HepG2 (cell line): ENCODE measurements at regions not wholly inside any gene's neighbourhood (a gene's known extent, or its start where the extent isn't known, plus 50 kb on each side); places are given as distances from the start of the nearest gene placed in this dataset.
A peak's percentile ranks its signal among the peaks of the same experiment; 100 is the strongest.

Experiments
- ATAC-seq: fragments of 200-7000 bp; cut with Tn5 transposase; 3 replicates; pipeline ENCODE4 v1.9.1; 2020; ENCODE audit warnings: mild to moderate bottlenecking, moderate library complexity
- BruUV-seq: library from RNA; stranded (reverse); fragments of 400-500 nt; replicated peaks from 2 replicates; lab custom pipeline; 2021; lab: Mats Ljungman, UMichigan
- CTCF ChIA-PET: fragments of 300-600 bp; formaldehyde crosslinking; extraction: SDS; loops from one replicate; lab custom pipeline; 2021; ENCODE audit warnings: low total read pairs, inconsistent platforms, low intra/inter-chr PET ratio; lab: Yijun Ruan, JAX
- POLR2A ChIA-PET: fragments of 350-600 bp; sonication (Branson Sonifier 250); formaldehyde crosslinking; loops from one replicate; lab custom pipeline; 2020; ENCODE audit warnings: antibody characterized with exemption, inconsistent platforms; lab: Yijun Ruan, JAX
- DNase-seq: peaks from one replicate; pipeline ENCODE4 v3.0.0-alpha.2; 2015; ENCODE audit warnings: low spot score
- FAIRE-seq: peaks from 3 replicates; lab custom pipeline; 2011; peaks lifted over from hg19 to GRCh38; lab: Jason Lieb, UNC
- H2AFZ ChIP-seq: one replicate; pipeline ENCODE4 v1.6.1; 2011; ENCODE audit warnings: low read length, inconsistent platforms
- H3K27ac ChIP-seq: fragments of 300-600 bp; 3 replicates; pipeline ENCODE4 v1.8.0; 2011; ENCODE audit warnings: mixed run types, mild to moderate bottlenecking, mixed read lengths, low read length, inconsistent platforms; ENCODE audit not compliant: insufficient read depth; ENCODE audit errors: extremely low read length
- H3K27me3 ChIP-seq, 2 experiments: fragments of 200-600 bp in 1 of 2; 2 replicates in 1 of 2; 3 replicates in 1 of 2; pipeline versions ENCODE4 v1.6.0 to v1.8.0; 2011; ENCODE audit warnings: low read length in 2 of 2, mild to moderate bottlenecking in 2 of 2, moderate library complexity in 2 of 2, inconsistent platforms in 1 of 2; ENCODE audit not compliant: insufficient read depth in 2 of 2, control insufficient read depth in 1 of 2
- H3K36me3 ChIP-seq, 2 experiments: fragments of 200-600 bp in 1 of 2; replicated peaks in 1 of 2; 2 replicates in 1 of 2; 3 replicates in 1 of 2; pipeline versions ENCODE4 v1.5.1 to v1.8.0; 2011; ENCODE audit warnings: low read length in 2 of 2, inconsistent platforms in 1 of 2; ENCODE audit not compliant: insufficient read depth in 2 of 2, control insufficient read depth in 1 of 2
- H3K4me1 ChIP-seq: 2 replicates; pipeline ENCODE4 v1.5.1; 2012; ENCODE audit warnings: low read length, inconsistent platforms; ENCODE audit not compliant: insufficient read depth
- H3K4me2 ChIP-seq: 2 replicates; pipeline ENCODE4 v1.6.0; 2011; ENCODE audit warnings: low read depth, low read length, inconsistent platforms
- H3K4me3 ChIP-seq, 3 experiments: fragments of 200-600 bp in 1 of 3; sonication (generic), shearing (Covaris generic) in 1 of 3; replicated peaks in 1 of 3; 2 replicates each; pipeline ENCODE4 v1.5.1; 2011 to 2016; ENCODE audit warnings: low read length in 3 of 3, inconsistent platforms in 2 of 3, low read depth in 2 of 3, mild to moderate bottlenecking in 2 of 3, control low read depth in 1 of 3, mixed read lengths in 1 of 3; ENCODE audit not compliant: insufficient read depth in 1 of 3
- H3K79me2 ChIP-seq: one replicate; pipeline ENCODE4 v1.6.1; 2011; ENCODE audit warnings: low read length, inconsistent platforms; ENCODE audit not compliant: insufficient read depth
- H3K9ac ChIP-seq: 2 replicates; pipeline ENCODE4 v1.6.0; 2011; ENCODE audit warnings: mild to moderate bottlenecking, low read depth, low read length, inconsistent platforms; ENCODE audit not compliant: insufficient read depth
- H3K9me3 ChIP-seq: 2 replicates; pipeline ENCODE4 v1.5.1; 2012; ENCODE audit warnings: mild to moderate bottlenecking, low read length
- H4K20me1 ChIP-seq: 2 replicates; pipeline ENCODE4 v1.6.0; 2011; ENCODE audit warnings: inconsistent platforms, mild to moderate bottlenecking, low read length, moderate library complexity; ENCODE audit not compliant: insufficient read depth
- HNF4A ChIP-seq: sonication (generic); formaldehyde crosslinking; IDR thresholded peaks from 2 replicates; pipeline ENCODE4 v1.4.0; 2020; ENCODE audit warnings: missing genetic modification reagents
- PRDM15 ChIP-seq: sonication (generic); formaldehyde crosslinking; IDR thresholded peaks from 2 replicates; pipeline ENCODE4 v1.4.0; 2020; ENCODE audit warnings: missing genetic modification reagents
- SP2 ChIP-seq: sonication (generic); formaldehyde crosslinking; IDR thresholded peaks from 2 replicates; pipeline ENCODE4 v1.5.1; 2020; ENCODE audit warnings: mild to moderate bottlenecking, missing genetic modification reagents
- ZNF121 ChIP-seq: sonication (generic); formaldehyde crosslinking; IDR thresholded peaks from 2 replicates; pipeline ENCODE4 v1.5.0; 2020; ENCODE audit warnings: mild to moderate bottlenecking, missing genetic modification reagents
- ZNF672 ChIP-seq: sonication (generic); formaldehyde crosslinking; IDR thresholded peaks from 2 replicates; pipeline ENCODE4 v1.8.1; 2022; ENCODE audit warnings: missing genetic modification reagents
- WGBS: methylation state at CpG from one replicate; pipeline ENCODE4 v1.1.6; 2017; ENCODE audit warnings: low lambda C conversion rate; 5-methylcytosine and 5-hydroxymethylcytosine counted together
- in situ Hi-C: cut with HindIII; loops from 2 replicates; pipeline ENCODE4 v1.10.0; 2017; ENCODE audit warnings: low pct_unique_long_range_greater_than_20kb; ENCODE audit not compliant: extremely low pct_ligation_motif_present
- intact Hi-C: fragments of 100-400 bp; cut with micrococcal nuclease; formaldehyde crosslinking; loops from one replicate; pipeline ENCODE4 v1.10.0; 2022; ENCODE audit not compliant: unreplicated experiment

GRCh38 chr15:62643572-62643971 is 399.0 kb upstream of the TPM1 start:
- ChIA-PET POLR2A (no interaction called here), CTCF (no interaction called here)
- no peak overlapping the region for H2AFZ ChIP-seq
- H3K36me3 ChIP-seq: no peaks in the 10 kb centered on the region
- in situ Hi-C loops (no loop called here), intact Hi-C loops (no loop called here)
- no peak for FAIRE-seq
- BruUV-seq: no TSS peak
- no peak for DNase-seq
- H3K4me2 ChIP-seq: no peak overlapping the region
- peaks cover 27% of the 10 kb centered on the region for H3K4me1 ChIP-seq
- no peak for ATAC-seq
- H4K20me1 ChIP-seq: no peaks in the 10 kb centered on the region
- no peak overlapping the region for H3K4me3 ChIP-seq
- no peaks in the 10 kb centered on the region for H3K27me3 ChIP-seq
- no peak overlapping the region for H3K27ac ChIP-seq
- H3K9me3 ChIP-seq: no peaks in the 10 kb centered on the region
- 29% methylated on average over 1 of the region's 4 CpGs for WGBS
- H3K79me2 ChIP-seq: no peaks in the 10 kb centered on the region
- TF ChIP-seq SP2 (CRISPR knock-in tag): no peak
- 0 out of 2 replicates have a peak, but pooled peaks have one; percentile 11 for TF ChIP-seq HNF4A (CRISPR knock-in tag)
- H3K9ac ChIP-seq: no peak overlapping the region

- no peaks in the 10 kb centered on the region for H3K27me3 ChIP-seq
Measured at GRCh38 chr15:62644216-62644888, 398.2 kb upstream of the TPM1 start.

More at GRCh38 chr15:62644216-62644888, 398.2 kb upstream of the TPM1 start:
- ATAC-seq (no peak), FAIRE-seq (no peak), DNase-seq (no peak)
- WGBS: 88% methylated on average over 7 of the region's 7 CpGs
- Histone ChIP-seq H3K4me1 (peaks cover 27% of the 10 kb centered on the region), H3K4me2 (no peak overlapping the region), H3K4me3 (no peak overlapping the region), H2AFZ (no peak overlapping the region), H3K9me3 (no peaks in the 10 kb centered on the region), H4K20me1 (no peaks in the 10 kb centered on the region), H3K36me3 (no peaks in the 10 kb centered on the region), H3K9ac (no peak overlapping the region), H3K79me2 (no peaks in the 10 kb centered on the region), H3K27ac (no peak overlapping the region)
- ChIA-PET CTCF (no interaction called here), POLR2A (no interaction called here)
- intact Hi-C loops: no loop called here
- BruUV-seq: no TSS peak
- in situ Hi-C loops: no loop called here
- TF ChIP-seq ZNF672 (CRISPR knock-in tag) (no peak), PRDM15 (CRISPR knock-in tag) (no peak), ZNF121 (no peak)
